Vagina (tissue), 2 donors: ENCODE measurements at regions not wholly inside any gene's neighbourhood (a gene's known extent, or its start where the extent isn't known, plus 50 kb on each side); places are given as distances from the start of the nearest gene placed in this dataset.

Experiments used
- DNase-seq, 2 donors: peaks; one replicate each; pipeline ENCODE4 v3.0.0-alpha.2; 2017; ENCODE audit errors: extremely low spot score in 2 of 2
- H3K27ac ChIP-seq: fragments of 200-600 bp; sonication (generic); one replicate; pipeline ENCODE4 v1.5.1; 2019
- H3K27me3 ChIP-seq: fragments of 200-600 bp; sonication (generic); one replicate; pipeline ENCODE4 v1.5.1; 2019
- H3K36me3 ChIP-seq, 2 donors: fragments of 200-600 bp; sonication (generic); one replicate each; pipeline ENCODE4 v1.5.1; 2017 to 2019
- H3K4me1 ChIP-seq: fragments of 200-600 bp; sonication (generic); one replicate; pipeline ENCODE4 v1.5.1; 2019
- H3K4me3 ChIP-seq, 2 donors: fragments of 200-600 bp; sonication (generic); 1 replicate in 1 of 2; 2 replicates in 1 of 2; pipeline ENCODE4 v1.5.1; 2016 to 2019
- H3K9me3 ChIP-seq: fragments of 200-600 bp; sonication (generic); one replicate; pipeline ENCODE4 v1.5.1; 2019
- POLR2A ChIP-seq, 2 donors: fragments of 450-650 bp; IDR thresholded peaks; one replicate each; pipeline ENCODE4 v1.6.1; 2017; ENCODE audit warnings: antibody characterized with exemption in 2 of 2, mild to moderate bottlenecking in 2 of 2, moderate library complexity in 2 of 2
- POLR2AphosphoS5 ChIP-seq, 2 donors: sonication (generic); formaldehyde crosslinking; IDR thresholded peaks; one replicate each; pipeline ENCODE4 v1.9.0; 2017; ENCODE audit warnings: antibody characterized with exemption in 2 of 2, mild to moderate bottlenecking in 2 of 2, low read depth in 1 of 2; ENCODE audit not compliant: insufficient read depth in 1 of 2
- intact Hi-C: fragments of 100-400 bp; cut with DNase I; formaldehyde crosslinking; loops from one replicate; pipeline ENCODE4 v1.15.1; 2023
- TF ChIP-seq, protein P1 (sequence below), 3 experiments: fragments of 450-650 bp in 2 of 3; fragments of 200-600 bp in 1 of 3; sonication (generic) in 1 of 3; IDR thresholded peaks; one replicate each; pipeline ENCODE4 v1.5.1; 2017 to 2019; ENCODE audit warnings: antibody characterized with exemption in 3 of 3, mild to moderate bottlenecking in 2 of 3, moderate library complexity in 2 of 3

- no peaks in the 10 kb centered on the region for H3K9me3 ChIP-seq
- H3K36me3 ChIP-seq, result no peaks in the 10 kb centered on the region
- no peak overlapping the region for H3K4me3 ChIP-seq
- intact Hi-C loops, result no loop called here
- H3K4me1 ChIP-seq, result no peaks in the 10 kb centered on the region
- TF ChIP-seq, protein P1, sequence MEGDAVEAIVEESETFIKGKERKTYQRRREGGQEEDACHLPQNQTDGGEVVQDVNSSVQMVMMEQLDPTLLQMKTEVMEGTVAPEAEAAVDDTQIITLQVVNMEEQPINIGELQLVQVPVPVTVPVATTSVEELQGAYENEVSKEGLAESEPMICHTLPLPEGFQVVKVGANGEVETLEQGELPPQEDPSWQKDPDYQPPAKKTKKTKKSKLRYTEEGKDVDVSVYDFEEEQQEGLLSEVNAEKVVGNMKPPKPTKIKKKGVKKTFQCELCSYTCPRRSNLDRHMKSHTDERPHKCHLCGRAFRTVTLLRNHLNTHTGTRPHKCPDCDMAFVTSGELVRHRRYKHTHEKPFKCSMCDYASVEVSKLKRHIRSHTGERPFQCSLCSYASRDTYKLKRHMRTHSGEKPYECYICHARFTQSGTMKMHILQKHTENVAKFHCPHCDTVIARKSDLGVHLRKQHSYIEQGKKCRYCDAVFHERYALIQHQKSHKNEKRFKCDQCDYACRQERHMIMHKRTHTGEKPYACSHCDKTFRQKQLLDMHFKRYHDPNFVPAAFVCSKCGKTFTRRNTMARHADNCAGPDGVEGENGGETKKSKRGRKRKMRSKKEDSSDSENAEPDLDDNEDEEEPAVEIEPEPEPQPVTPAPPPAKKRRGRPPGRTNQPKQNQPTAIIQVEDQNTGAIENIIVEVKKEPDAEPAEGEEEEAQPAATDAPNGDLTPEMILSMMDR (IDR thresholded peaks at IDR 0.05), result no peak
- no peak for TF ChIP-seq POLR2AphosphoS5 (IDR thresholded peaks at IDR 0.05; ENCODE audit: insufficient read depth in 1 of 2, low read depth in 1 of 2)
- no peak for TF ChIP-seq POLR2A (IDR thresholded peaks at IDR 0.05)
- H3K27ac ChIP-seq, result no peak overlapping the region
- DNase-seq, result no peak
- H3K27me3 ChIP-seq, result no peaks in the 10 kb centered on the region
Observed at GRCh38 chr5:51043745-51044144, 339.5 kb upstream of the ISL1 start.

- no peaks in the 10 kb centered on the region for H3K4me1 ChIP-seq
- no peaks in the 10 kb centered on the region for H3K36me3 ChIP-seq
- H3K9me3 ChIP-seq, result no peaks in the 10 kb centered on the region
- intact Hi-C loops, result no loop called here
- peak overlapping the region; percentile 27 for H3K27ac ChIP-seq
- H3K4me3 ChIP-seq, result no peak overlapping the region
- no peak for DNase-seq
- H3K27me3 ChIP-seq, result no peaks in the 10 kb centered on the region
- TF ChIP-seq POLR2A (IDR thresholded peaks at IDR 0.05), result no peak
Observed at GRCh38 chr5:51047369-51047768, 335.9 kb upstream of the ISL1 start.

DNA sequence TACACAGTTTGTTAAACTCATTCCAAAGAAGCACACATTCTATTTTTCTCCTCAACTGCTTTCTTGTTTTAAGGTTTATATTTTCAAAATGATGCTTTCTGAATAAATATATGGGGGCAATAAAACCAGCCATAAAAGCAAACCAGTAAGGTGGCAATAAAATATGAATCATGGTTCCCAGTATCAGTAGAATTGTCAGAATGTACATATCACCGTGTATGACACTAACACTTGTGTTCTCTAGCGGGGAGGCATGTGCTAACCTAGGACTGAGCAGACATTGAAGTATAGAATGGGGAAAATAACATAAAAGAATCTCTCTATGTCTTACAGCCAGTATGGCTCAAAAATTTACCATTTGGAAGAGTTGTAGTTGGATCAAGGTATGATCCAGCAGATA, 329.9 kb upstream of the ISL1 start:
- Histone ChIP-seq H3K4me1 (no peaks in the 10 kb centered on the region), H3K27ac (no peak overlapping the region), H3K36me3 (no peaks in the 10 kb centered on the region), H3K27me3 (no peaks in the 10 kb centered on the region), H3K4me3 (no peak overlapping the region), H3K9me3 (no peaks in the 10 kb centered on the region)
- no peak for DNase-seq
- intact Hi-C loops, result no loop called here
- TF ChIP-seq POLR2AphosphoS5 (IDR thresholded peaks at IDR 0.05; ENCODE audit: insufficient read depth in 1 of 2, low read depth in 1 of 2) (no peak), POLR2A (IDR thresholded peaks at IDR 0.05) (no peak)
- TF ChIP-seq, protein P1 (IDR thresholded peaks at IDR 0.05), result no peak

DNA sequence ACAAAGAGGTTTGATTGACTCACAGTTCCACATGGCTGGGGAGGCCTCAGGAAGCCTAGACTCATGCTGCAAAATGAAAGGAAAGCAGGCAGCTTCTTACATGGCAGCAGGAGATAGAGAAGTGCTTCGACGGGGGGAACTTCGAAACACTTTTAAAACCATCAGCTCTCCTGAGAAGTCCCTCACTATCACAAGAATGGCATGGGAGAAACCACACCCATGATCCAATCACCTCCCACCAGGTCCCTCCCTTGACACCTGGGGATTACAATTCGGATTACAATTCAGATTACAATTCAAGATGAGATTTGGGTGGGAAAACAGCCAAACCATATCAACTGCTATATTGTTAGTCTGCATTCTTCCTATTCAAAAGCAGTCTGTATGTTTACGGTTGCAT, 322.3 kb upstream of the ISL1 start:
- Histone ChIP-seq H3K4me1 (no peaks in the 10 kb centered on the region), H3K27ac (no peak overlapping the region), H3K4me3 (no peak overlapping the region), H3K9me3 (no peaks in the 10 kb centered on the region), H3K27me3 (no peaks in the 10 kb centered on the region), H3K36me3 (no peaks in the 10 kb centered on the region)
- intact Hi-C loops, result no loop called here
- no peak for DNase-seq
- TF ChIP-seq POLR2A (IDR thresholded peaks at IDR 0.05) (no peak), POLR2AphosphoS5 (IDR thresholded peaks at IDR 0.05; ENCODE audit: insufficient read depth in 1 of 2, low read depth in 1 of 2) (no peak)
- TF ChIP-seq, protein P1 (IDR thresholded peaks at IDR 0.05), result no peak

- intact Hi-C loops, result no loop called here
- TF ChIP-seq POLR2AphosphoS5 (IDR thresholded peaks at IDR 0.05; ENCODE audit: insufficient read depth in 1 of 2, low read depth in 1 of 2) (no peak), POLR2A (IDR thresholded peaks at IDR 0.05) (no peak)
- TF ChIP-seq, protein P1 (IDR thresholded peaks at IDR 0.05), result no peak
- no peaks in the 10 kb centered on the region for H3K36me3 ChIP-seq
- no peaks in the 10 kb centered on the region for H3K4me1 ChIP-seq
- no peak overlapping the region for H3K27ac ChIP-seq
- no peaks in the 10 kb centered on the region for H3K9me3 ChIP-seq
- no peaks in the 10 kb centered on the region for H3K27me3 ChIP-seq
- no peak for DNase-seq
- H3K4me3 ChIP-seq, result no peak overlapping the region
Observed at GRCh38 chr5:51072937-51073336, 310.3 kb upstream of the ISL1 start.

DNA sequence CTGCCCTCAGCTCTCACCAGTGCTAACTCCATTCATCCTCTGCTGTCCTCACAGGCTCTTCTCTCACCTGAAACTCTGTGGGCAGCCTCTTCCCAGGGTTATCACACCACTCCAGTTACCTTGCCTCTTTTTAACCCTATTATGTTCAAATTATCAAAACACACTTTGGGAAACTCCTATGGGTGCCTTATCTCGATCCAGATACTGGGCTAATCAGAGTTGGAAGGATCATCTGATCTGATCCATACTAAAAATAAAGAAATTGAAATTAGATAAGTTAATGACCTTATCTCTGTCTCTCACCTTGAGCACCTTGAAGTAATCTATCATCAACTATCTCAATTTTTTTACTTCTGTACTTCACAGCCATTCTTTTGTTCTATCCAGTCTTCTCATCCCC, 300.5 kb upstream of the ISL1 start:
- DNase-seq, result no peak
- no peak overlapping the region for H3K4me3 ChIP-seq
- no peak for TF ChIP-seq POLR2A (IDR thresholded peaks at IDR 0.05)
- no peak for TF ChIP-seq POLR2AphosphoS5 (IDR thresholded peaks at IDR 0.05; ENCODE audit: insufficient read depth in 1 of 2, low read depth in 1 of 2)

More for the DNA sequence above, 300.5 kb upstream of the ISL1 start:
- no peak overlapping the region for H3K27ac ChIP-seq
- no peaks in the 10 kb centered on the region for H3K9me3 ChIP-seq
- no peaks in the 10 kb centered on the region for H3K4me1 ChIP-seq
- intact Hi-C loops, result no loop called here
- H3K36me3 ChIP-seq, result no peaks in the 10 kb centered on the region
- H3K27me3 ChIP-seq, result no peaks in the 10 kb centered on the region
